Heart left ventricle (tissue), 16 donors: ENCODE measurements at regions not wholly inside any gene's neighbourhood (a gene's known extent, or its start where the extent isn't known, plus 50 kb on each side); places are given as distances from the start of the nearest gene placed in this dataset.

Experiments used
- ATAC-seq, 4 donors: fragments of 200-7000 bp; cut with Tn5 transposase; one replicate each; pipeline ENCODE4 v1.9.1; 2020 to 2022; ENCODE audit warnings: moderate library complexity in 4 of 4, mild to moderate bottlenecking in 3 of 4, moderate number of reproducible peaks in 1 of 4
- DNase-seq, 5 donors: peaks; one replicate each; pipeline ENCODE4 v3.0.0-alpha.2; 2020
- H3K27ac ChIP-seq, 12 donors: fragments of 200-600 bp; sonication (generic) in 4 of 12; one replicate each; pipeline versions ENCODE4 v1.5.0 to v1.8.0; 2016 to 2022; ENCODE audit warnings: mild to moderate bottlenecking in 2 of 12
- H3K27me3 ChIP-seq, 9 donors: fragments of 200-600 bp; sonication (generic) in 2 of 9; one replicate each; pipeline versions ENCODE4 v1.5.1 to v1.8.0; 2016 to 2022; ENCODE audit warnings: mild to moderate bottlenecking in 3 of 9
- H3K36me3 ChIP-seq, 9 donors: fragments of 200-600 bp; sonication (generic) in 2 of 9; one replicate each; pipeline versions ENCODE4 v1.5.0 to v1.8.0; 2018 to 2022; ENCODE audit warnings: mild to moderate bottlenecking in 2 of 9
- H3K4me1 ChIP-seq, 12 donors: fragments of 200-600 bp; sonication (generic) in 4 of 12; one replicate each; pipeline versions ENCODE4 v1.5.0 to v1.8.0; 2016 to 2022; ENCODE audit warnings: mild to moderate bottlenecking in 3 of 12
- H3K4me3 ChIP-seq, 12 donors: fragments of 200-600 bp; sonication (generic) in 4 of 12; one replicate each; pipeline versions ENCODE4 v1.5.0 to v1.8.0; 2017 to 2022; ENCODE audit warnings: mild to moderate bottlenecking in 9 of 12, moderate library complexity in 4 of 12
- H3K9me3 ChIP-seq, 12 donors: fragments of 200-600 bp; sonication (generic) in 4 of 12; one replicate each; pipeline versions ENCODE4 v1.5.0 to v1.8.0; 2016 to 2022; ENCODE audit warnings: mild to moderate bottlenecking in 1 of 12
- CTCF ChIP-seq, 12 donors: fragments of 200-600 bp; sonication (generic) in 4 of 12; IDR thresholded peaks; one replicate each; pipeline versions ENCODE4 v1.5.0 to v1.8.0; 2018 to 2022; ENCODE audit warnings: antibody characterized with exemption in 12 of 12, mild to moderate bottlenecking in 5 of 12
- POLR2A ChIP-seq, 2 donors: fragments of 450-650 bp; IDR thresholded peaks; one replicate each; pipeline ENCODE4 v1.6.1; 2017; ENCODE audit warnings: antibody characterized with exemption in 2 of 2, mild to moderate bottlenecking in 2 of 2, moderate library complexity in 2 of 2
- WGBS, 4 donors: extraction: QIAGEN DNeasy Blood & Tissue Kit in 2 of 4; methylation state at CpG; one replicate each; pipeline versions ENCODE4 v1.1.5 to v1.1.7; 2013 to 2018; 5-methylcytosine and 5-hydroxymethylcytosine counted together
- intact Hi-C, 10 donors: fragments of 100-400 bp; cut with DNase I; formaldehyde crosslinking; loops; one replicate each; pipeline versions ENCODE4 v1.11.1 to v1.14.2; 2022
- donor health status: ischemic (EF 13 %, LVEDD 7.1; RV severe dilation, severe dysfunction).
- donor health status: healthy with polysubstance abuse.
- donor health status: DM: no; HTN: yes; CAD: no.
- donor health status: DM: no; HTN: no; CAD: no.
- donor health status: ischemic (EF 25% LVEDD 6.9; RV normal size, moderate dysfunction).
- donor health status: ischemic (EF 25% LVEDD 5.7; RV mildly dilated, moderate dysfunction).
- donor health status: healthy.
- donor health status: DM: yes; HTN: yes; CAD: no.
- donor health status: ischemic (EF 35%, LVEDD 5.7; RV mildly dilated, moderate dysfunction).
- donor health status: nonischemic (EF 11% LVEDD 7.7; RV severe dilation, severe dysfunction).
- donor health status: DM: yes; HTN: yes; CAD: no.
- donor health status: PGD.
- donor health status: ischemic (EF 29% LVEDD 5.4; RV normal size, mild dysfunction).
- donor health status: nonischemic (EF 23%, LVEDD 6.1; RV moderate dilation, normal function).

GRCh38 chr10:78179886-78180705 is 146.4 kb downstream of the RPS24 start:
- peaks cover 0 to 5% (median 1%) of the 10 kb centered on the region in 12 donors for H3K4me1 ChIP-seq
- no peaks in the 10 kb centered on the region for H3K36me3 ChIP-seq
- no peaks in the 10 kb centered on the region for H3K9me3 ChIP-seq
- intact Hi-C loops = no loop called here
- peaks cover 0 to 28% (median 0%) of the 10 kb centered on the region in 9 donors for H3K27me3 ChIP-seq
- H3K4me3 ChIP-seq = no peak overlapping the region
- DNase-seq (no peak), ATAC-seq (no peak)
- WGBS, 4 donors = 64 to 77% (median 69%) methylated on average over 20 to 22 of the region's 22 CpGs
- no peak for TF ChIP-seq POLR2A (IDR thresholded peaks at IDR 0.05)
- no peak for TF ChIP-seq CTCF (IDR thresholded peaks at IDR 0.05)
- H3K27ac ChIP-seq = no peak overlapping the region

- TF ChIP-seq CTCF (IDR thresholded peaks at IDR 0.05) = no peak
- no peak for TF ChIP-seq POLR2A (IDR thresholded peaks at IDR 0.05)
- H3K27ac ChIP-seq = no peak overlapping the region
- H3K36me3 ChIP-seq = no peaks in the 10 kb centered on the region
- no peak for ATAC-seq
- H3K4me3 ChIP-seq = no peak overlapping the region
- peaks cover 0 to 16% (median 6%) of the 10 kb centered on the region in 12 donors for H3K4me1 ChIP-seq
- no peaks in the 10 kb centered on the region for H3K9me3 ChIP-seq
- peaks cover 0 to 28% (median 0%) of the 10 kb centered on the region in 9 donors for H3K27me3 ChIP-seq
- no peak for DNase-seq
- 86 to 96% (median 94%) methylated on average over 6 of the region's 6 CpGs for WGBS, 4 donors
- intact Hi-C loops = no loop called here
These were observed 147.9 kb downstream of the RPS24 start for GRCh38 chr10:78181381-78182055.

GRCh38 chr10:78182841-78183240 is 149.2 kb downstream of the RPS24 start:
- H3K36me3 ChIP-seq = no peaks in the 10 kb centered on the region
- TF ChIP-seq CTCF (IDR thresholded peaks at IDR 0.05) = no peak
- no peak for TF ChIP-seq POLR2A (IDR thresholded peaks at IDR 0.05)
- DNase-seq = no peak
- intact Hi-C loops = no loop called here
- 94 to 100% (median 97%) methylated on average over 1 of the region's 1 CpG for WGBS, 4 donors
- no peaks in the 10 kb centered on the region for H3K9me3 ChIP-seq
- no peak overlapping the region for H3K27ac ChIP-seq
- no peak overlapping the region for H3K4me3 ChIP-seq
- H3K27me3 ChIP-seq = peaks cover 0 to 28% (median 0%) of the 10 kb centered on the region in 9 donors
- peaks cover 0 to 16% (median 6%) of the 10 kb centered on the region in 12 donors for H3K4me1 ChIP-seq
- ATAC-seq = no peak
